ENCODE measurements at regions not wholly inside any gene's neighbourhood (a gene's known extent, or its start where the extent isn't known, plus 50 kb on each side); places are given as distances from the start of the nearest gene placed in this dataset.
"Not testable (repeated sequence)": the region's sequence is repeated elsewhere in the genome, so short reads cannot be mapped to it uniquely, and the experiment has no call there.

GRCh38 chr2:150101947-150102346, 385.5 kb downstream of the RND3 start:
- DNase-seq (ENCODE audit: low spot score): no peak

- no peak for DNase-seq (ENCODE audit: low spot score)
Observed at GRCh38 chr2:150100834-150101233, 386.6 kb downstream of the RND3 start.

GRCh38 chr2:150100336-150100735, 387.1 kb downstream of the RND3 start:
- peak; percentile 47 for DNase-seq (ENCODE audit: low spot score)

GRCh38 chr2:150099805-150100204, 387.7 kb downstream of the RND3 start:
- no peak for DNase-seq (ENCODE audit: low spot score)

GRCh38 chr2:150097901-150098531, 389.5 kb downstream of the RND3 start:
- no peak for DNase-seq (ENCODE audit: low spot score)

- DNase-seq (ENCODE audit: low spot score): no peak
Observed at GRCh38 chr2:150097402-150097801, 390.1 kb downstream of the RND3 start.

GRCh38 chr2:150095361-150096095, 391.9 kb downstream of the RND3 start:
- no peak for DNase-seq (ENCODE audit: low spot score)

GRCh38 chr2:150091846-150092245, 395.6 kb downstream of the RND3 start:
- no peak for DNase-seq (ENCODE audit: low spot score)

GRCh38 chr2:150090031-150090430, 397.4 kb downstream of the RND3 start:
- no peak for DNase-seq (ENCODE audit: low spot score)

- no peak for DNase-seq (ENCODE audit: low spot score)
Observed at GRCh38 chr2:150088538-150088937, 398.9 kb downstream of the RND3 start.

GRCh38 chr2:150085478-150085877, 402.0 kb downstream of the RND3 start:
- no peak for DNase-seq (ENCODE audit: low spot score)

GRCh38 chr2:150081775-150082481, 405.5 kb downstream of the RND3 start:
- DNase-seq (ENCODE audit: low spot score): no peak

- DNase-seq (ENCODE audit: low spot score): no peak
Observed at GRCh38 chr2:150076281-150076680, 411.2 kb downstream of the RND3 start.

GRCh38 chr2:150075831-150076230, 411.6 kb downstream of the RND3 start:
- DNase-seq (ENCODE audit: low spot score): no peak

GRCh38 chr2:150066490-150066889, 421.0 kb downstream of the RND3 start:
- no peak for DNase-seq (ENCODE audit: low spot score)

GRCh38 chr2:150063931-150064548, 423.4 kb downstream of the RND3 start:
- no peak for DNase-seq (ENCODE audit: low spot score)

- DNase-seq (ENCODE audit: low spot score): no peak
Observed at GRCh38 chr2:150063432-150063889, 424.0 kb downstream of the RND3 start.

GRCh38 chr2:150062416-150062815, 425.1 kb downstream of the RND3 start:
- DNase-seq (ENCODE audit: low spot score): no peak

GRCh38 chr2:150060341-150060740, 427.1 kb downstream of the RND3 start:
- peak; percentile 34 for DNase-seq (ENCODE audit: low spot score)

- not testable (repeated sequence) for DNase-seq (ENCODE audit: low spot score)
Observed at GRCh38 chr2:150059676-150060075, 427.8 kb downstream of the RND3 start.

- no peak for DNase-seq (ENCODE audit: low spot score)
Observed at GRCh38 chr2:150052457-150052856, 435.0 kb downstream of the RND3 start.

GRCh38 chr2:150051004-150051403, 436.5 kb downstream of the RND3 start:
- no peak for DNase-seq (ENCODE audit: low spot score)

- no peak for DNase-seq (ENCODE audit: low spot score)
Observed at GRCh38 chr2:150050036-150050435, 437.4 kb downstream of the RND3 start.
